Neural progenitor cell (in vitro differentiated cells): ENCODE measurements at regions not wholly inside any gene's neighbourhood (a gene's known extent, or its start where the extent isn't known, plus 50 kb on each side); places are given as distances from the start of the nearest gene placed in this dataset.

Experiments
- DNase-seq: peaks from one replicate; pipeline ENCODE4 v3.0.0-alpha.2; 2016; ENCODE audit warnings: low spot score
- H2AFZ ChIP-seq: fragments of 200-600 bp; sonication (generic); replicated peaks from 2 replicates; pipeline ENCODE4 v1.6.1; 2016; ENCODE audit warnings: antibody characterized with exemption
- H3F3A ChIP-seq: fragments of 200-600 bp; sonication (generic); 2 replicates; pipeline ENCODE4 v1.6.1; 2016; ENCODE audit warnings: antibody characterized with exemption, low read depth
- H3K27ac ChIP-seq: fragments of 200-600 bp; sonication (generic); 2 replicates; pipeline ENCODE4 v1.5.1; 2016; ENCODE audit warnings: mild to moderate bottlenecking
- H3K27me3 ChIP-seq: fragments of 200-600 bp; sonication (generic); 2 replicates; pipeline ENCODE4 v1.6.1; 2016; ENCODE audit warnings: mild to moderate bottlenecking, moderate library complexity
- H3K36me3 ChIP-seq: fragments of 200-600 bp; sonication (generic); 2 replicates; pipeline ENCODE4 v1.5.1; 2016
- H3K4me1 ChIP-seq: fragments of 200-600 bp; sonication (generic); 2 replicates; pipeline ENCODE4 v1.6.1; 2016; ENCODE audit warnings: mixed run types
- H3K4me2 ChIP-seq: fragments of 200-600 bp; sonication (generic); 2 replicates; pipeline ENCODE4 v1.6.1; 2016
- H3K4me3 ChIP-seq: fragments of 200-600 bp; sonication (generic); 2 replicates; pipeline ENCODE4 v1.5.1; 2016
- H3K79me2 ChIP-seq: fragments of 200-600 bp; sonication (generic); 2 replicates; pipeline ENCODE4 v1.6.1; 2016; ENCODE audit warnings: low read depth
- H3K9ac ChIP-seq: fragments of 200-600 bp; sonication (generic); 2 replicates; pipeline ENCODE4 v1.6.1; 2016
- H3K9me3 ChIP-seq: fragments of 200-600 bp; sonication (generic); 2 replicates; pipeline ENCODE4 v1.5.1; 2016; ENCODE audit warnings: low read depth
- H4K20me1 ChIP-seq: fragments of 200-600 bp; sonication (generic); 2 replicates; pipeline ENCODE4 v1.6.1; 2016; ENCODE audit warnings: low read depth
- H3K27ac Mint-ChIP-seq: 3 replicates; pipeline ENCODE4 v1.8.0; 2021; ENCODE audit warnings: mixed read lengths
- H3K27me3 Mint-ChIP-seq: 2 replicates; pipeline ENCODE4 v1.8.0; 2022; ENCODE audit warnings: low read depth, mild to moderate bottlenecking, inconsistent platforms, moderate library complexity, mixed read lengths; ENCODE audit not compliant: insufficient read depth
- H3K36me3 Mint-ChIP-seq: 3 replicates; pipeline ENCODE4 v1.8.0; 2021; ENCODE audit warnings: mixed read lengths
- H3K4me1 Mint-ChIP-seq: 3 replicates; pipeline ENCODE4 v1.8.0; 2021; ENCODE audit warnings: mixed read lengths
- H3K4me3 Mint-ChIP-seq: 3 replicates; pipeline ENCODE4 v1.8.0; 2021; ENCODE audit warnings: mild to moderate bottlenecking, moderate library complexity, mixed read lengths
- H3K9me3 Mint-ChIP-seq: 3 replicates; pipeline ENCODE4 v1.8.0; 2020; ENCODE audit warnings: mixed read lengths
- CTCF ChIP-seq: fragments of 200-600 bp; sonication (generic); IDR thresholded peaks from 2 replicates; pipeline ENCODE4 v1.5.1; 2017; ENCODE audit warnings: antibody characterized with exemption, mild to moderate bottlenecking
- EZH2 ChIP-seq: fragments of 200-600 bp; sonication (generic); IDR thresholded peaks from 2 replicates; pipeline ENCODE4 v1.6.1; 2017; ENCODE audit warnings: antibody characterized with exemption, mild to moderate bottlenecking, moderate library complexity
- EZH2phosphoT487 ChIP-seq: fragments of 200-600 bp; sonication (generic); IDR thresholded peaks from 2 replicates; pipeline ENCODE4 v1.6.1; 2017; ENCODE audit warnings: antibody characterized with exemption

DNA sequence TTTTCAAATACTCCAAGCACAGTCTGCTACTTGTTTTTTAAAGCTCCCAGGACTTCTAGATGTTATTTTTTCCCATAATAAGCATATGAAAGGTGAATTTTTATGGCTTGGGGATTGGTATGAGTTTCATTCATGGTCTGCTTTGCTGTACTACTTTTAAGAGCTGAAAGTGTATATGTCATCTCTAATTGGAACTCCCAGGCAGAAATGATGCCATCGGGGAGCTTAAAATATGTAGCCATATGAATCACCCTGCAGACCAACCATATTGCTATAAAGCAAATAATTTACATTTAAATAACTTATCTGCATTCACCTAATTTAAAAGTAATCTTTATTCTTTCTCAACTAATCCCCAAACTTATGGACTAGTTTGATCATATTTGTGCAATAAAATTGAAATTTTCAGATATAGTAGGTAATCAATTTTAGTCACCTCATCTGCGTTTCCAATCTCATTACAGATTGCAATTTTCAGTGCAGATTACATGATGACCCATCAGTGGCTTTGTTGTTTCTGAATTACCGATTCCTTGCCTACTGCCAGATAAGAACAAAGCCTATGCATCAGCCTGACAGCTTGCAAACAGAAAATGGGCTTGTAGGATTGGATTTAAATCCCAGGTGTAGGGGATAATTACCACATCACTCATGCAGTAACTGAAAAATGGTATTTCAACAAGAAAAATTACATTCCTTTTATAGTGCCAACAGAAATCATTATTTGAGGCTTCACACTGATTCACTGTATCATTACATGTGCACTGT, 689.4 kb downstream of the NOVA1 start:
- Histone ChIP-seq H2AFZ (no peak overlapping the region), H3K9ac (no peak overlapping the region), H3K27me3 (no peaks in the 10 kb centered on the region), H3K79me2 (no peaks in the 10 kb centered on the region), H3K4me1 (peaks cover 16% of the 10 kb centered on the region), H3F3A (peaks cover 4% of the 10 kb centered on the region), H3K4me2 (no peak overlapping the region), H4K20me1 (no peaks in the 10 kb centered on the region), H3K36me3 (no peaks in the 10 kb centered on the region), H3K27ac (no peak overlapping the region), H3K4me3 (no peak overlapping the region), H3K9me3 (no peaks in the 10 kb centered on the region)
- peaks cover 2% of the 10 kb centered on the region for H3K4me1 Mint-ChIP-seq
- no peak for DNase-seq
- no peak overlapping the region for H3K27ac Mint-ChIP-seq
- no peaks in the 10 kb centered on the region for H3K9me3 Mint-ChIP-seq
- H3K27me3 Mint-ChIP-seq: peaks cover 2% of the 10 kb centered on the region
- H3K36me3 Mint-ChIP-seq: peaks cover 2% of the 10 kb centered on the region
- no peak overlapping the region for H3K4me3 Mint-ChIP-seq
- no peak for TF ChIP-seq EZH2
- TF ChIP-seq EZH2phosphoT487: no peak
- no peak for TF ChIP-seq CTCF

GRCh38 chr14:25904446-25904845, 693.4 kb downstream of the NOVA1 start:
- Mint-ChIP-seq H3K9me3 (no peaks in the 10 kb centered on the region), H3K4me1 (peaks cover 2% of the 10 kb centered on the region), H3K4me3 (no peak overlapping the region), H3K27me3 (peaks cover 2% of the 10 kb centered on the region), H3K36me3 (no peaks in the 10 kb centered on the region), H3K27ac (no peak overlapping the region)
- Histone ChIP-seq H3K36me3 (no peaks in the 10 kb centered on the region), H2AFZ (no peak overlapping the region), H3K4me2 (no peak overlapping the region), H3K4me3 (no peak overlapping the region), H3K79me2 (no peaks in the 10 kb centered on the region), H3K27ac (no peak overlapping the region), H4K20me1 (no peaks in the 10 kb centered on the region), H3K4me1 (peaks cover 16% of the 10 kb centered on the region), H3K9ac (no peak overlapping the region), H3K27me3 (no peaks in the 10 kb centered on the region), H3K9me3 (no peaks in the 10 kb centered on the region), H3F3A (peaks cover 4% of the 10 kb centered on the region)
- DNase-seq: no peak
- TF ChIP-seq EZH2: no peak
- TF ChIP-seq EZH2phosphoT487: no peak
- no peak for TF ChIP-seq CTCF

- no peak overlapping the region for H3K27ac Mint-ChIP-seq
- no peak overlapping the region for H3K4me2 ChIP-seq
- H4K20me1 ChIP-seq: no peaks in the 10 kb centered on the region
- no peak for TF ChIP-seq EZH2phosphoT487
- H3K27me3 Mint-ChIP-seq: no peaks in the 10 kb centered on the region
- H3K27me3 ChIP-seq: no peaks in the 10 kb centered on the region
- H3K4me1 ChIP-seq: no peaks in the 10 kb centered on the region
- H3K4me1 Mint-ChIP-seq: no peaks in the 10 kb centered on the region
- H3K27ac ChIP-seq: no peak overlapping the region
- no peak overlapping the region for H2AFZ ChIP-seq
- H3K9me3 ChIP-seq: no peaks in the 10 kb centered on the region
- H3K9ac ChIP-seq: no peak overlapping the region
- no peaks in the 10 kb centered on the region for H3K9me3 Mint-ChIP-seq
- no peak overlapping the region for H3K4me3 ChIP-seq
- no peak for DNase-seq
- no peaks in the 10 kb centered on the region for H3K79me2 ChIP-seq
- H3K4me3 Mint-ChIP-seq: no peak overlapping the region
- H3F3A ChIP-seq: no peaks in the 10 kb centered on the region
- no peaks in the 10 kb centered on the region for H3K36me3 Mint-ChIP-seq
- H3K36me3 ChIP-seq: no peaks in the 10 kb centered on the region
These were observed 698.6 kb downstream of the NOVA1 start for GRCh38 chr14:25899197-25899596.

DNA sequence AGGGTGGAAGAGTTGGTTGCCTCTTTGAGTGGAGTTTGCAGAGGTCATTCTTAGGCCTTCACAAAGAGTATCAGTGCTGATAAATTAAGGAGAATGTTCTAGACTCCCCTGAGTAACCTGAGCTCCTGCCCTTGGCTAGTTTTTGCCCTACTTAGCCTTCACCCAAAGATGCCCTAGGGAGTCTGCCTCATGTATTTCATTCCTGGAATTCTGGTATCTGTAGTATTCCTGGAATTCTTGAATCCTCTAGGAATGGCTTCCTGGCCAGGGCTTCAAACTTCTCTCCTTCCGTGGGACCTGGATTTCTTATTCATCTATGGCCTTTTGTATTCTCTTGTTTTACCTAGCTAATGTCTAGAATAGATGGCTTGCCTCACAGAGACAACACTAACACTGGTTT, 701.1 kb downstream of the NOVA1 start:
- H3K9me3 ChIP-seq: no peaks in the 10 kb centered on the region
- H3K4me3 Mint-ChIP-seq: no peak overlapping the region
- H3K4me2 ChIP-seq: no peak overlapping the region
- H4K20me1 ChIP-seq: no peaks in the 10 kb centered on the region
- no peaks in the 10 kb centered on the region for H3K9me3 Mint-ChIP-seq
- H3K4me3 ChIP-seq: no peak overlapping the region
- no peaks in the 10 kb centered on the region for H3K4me1 ChIP-seq
- H2AFZ ChIP-seq: no peak overlapping the region
- DNase-seq: no peak
- no peaks in the 10 kb centered on the region for H3K36me3 ChIP-seq
- no peaks in the 10 kb centered on the region for H3K4me1 Mint-ChIP-seq
- TF ChIP-seq EZH2 (no peak), EZH2phosphoT487 (no peak), CTCF (no peak)
- no peaks in the 10 kb centered on the region for H3F3A ChIP-seq
- H3K9ac ChIP-seq: no peak overlapping the region
- H3K27me3 Mint-ChIP-seq: no peaks in the 10 kb centered on the region
- no peaks in the 10 kb centered on the region for H3K27me3 ChIP-seq
- H3K79me2 ChIP-seq: no peaks in the 10 kb centered on the region
- H3K27ac ChIP-seq: no peak overlapping the region
- peaks cover 2% of the 10 kb centered on the region for H3K36me3 Mint-ChIP-seq
- no peak overlapping the region for H3K27ac Mint-ChIP-seq
